ENCODE measurements at regions not wholly inside any gene's neighbourhood (a gene's known extent, or its start where the extent isn't known, plus 50 kb on each side); places are given as distances from the start of the nearest gene placed in this dataset.

DNA sequence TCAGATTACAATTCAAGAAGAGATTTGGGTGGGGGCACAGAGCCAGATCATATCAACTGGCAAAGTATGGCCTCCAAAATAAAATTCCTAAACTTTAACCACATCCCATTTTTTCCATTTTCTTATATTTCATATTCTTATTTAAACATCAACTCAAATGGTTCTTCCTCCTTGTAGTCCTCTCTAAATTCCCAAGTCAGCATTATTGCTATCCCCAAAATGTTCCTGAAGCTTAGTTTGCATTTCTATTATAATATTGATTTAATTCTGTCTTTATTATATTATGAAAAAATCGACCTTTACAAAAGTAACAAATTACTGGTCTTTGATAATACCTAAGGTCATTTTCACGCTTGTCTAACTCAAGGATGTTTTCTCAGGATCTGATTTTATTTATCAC lies 67.5 kb downstream of the NPY1R start:
- no peak overlapping the region for H3K4me3 Mint-ChIP-seq (ENCODE audit: unreplicated experiment)
- TF ChIP-seq, protein P1, sequence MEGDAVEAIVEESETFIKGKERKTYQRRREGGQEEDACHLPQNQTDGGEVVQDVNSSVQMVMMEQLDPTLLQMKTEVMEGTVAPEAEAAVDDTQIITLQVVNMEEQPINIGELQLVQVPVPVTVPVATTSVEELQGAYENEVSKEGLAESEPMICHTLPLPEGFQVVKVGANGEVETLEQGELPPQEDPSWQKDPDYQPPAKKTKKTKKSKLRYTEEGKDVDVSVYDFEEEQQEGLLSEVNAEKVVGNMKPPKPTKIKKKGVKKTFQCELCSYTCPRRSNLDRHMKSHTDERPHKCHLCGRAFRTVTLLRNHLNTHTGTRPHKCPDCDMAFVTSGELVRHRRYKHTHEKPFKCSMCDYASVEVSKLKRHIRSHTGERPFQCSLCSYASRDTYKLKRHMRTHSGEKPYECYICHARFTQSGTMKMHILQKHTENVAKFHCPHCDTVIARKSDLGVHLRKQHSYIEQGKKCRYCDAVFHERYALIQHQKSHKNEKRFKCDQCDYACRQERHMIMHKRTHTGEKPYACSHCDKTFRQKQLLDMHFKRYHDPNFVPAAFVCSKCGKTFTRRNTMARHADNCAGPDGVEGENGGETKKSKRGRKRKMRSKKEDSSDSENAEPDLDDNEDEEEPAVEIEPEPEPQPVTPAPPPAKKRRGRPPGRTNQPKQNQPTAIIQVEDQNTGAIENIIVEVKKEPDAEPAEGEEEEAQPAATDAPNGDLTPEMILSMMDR (IDR thresholded peaks at IDR 0.05): no peak

DNA sequence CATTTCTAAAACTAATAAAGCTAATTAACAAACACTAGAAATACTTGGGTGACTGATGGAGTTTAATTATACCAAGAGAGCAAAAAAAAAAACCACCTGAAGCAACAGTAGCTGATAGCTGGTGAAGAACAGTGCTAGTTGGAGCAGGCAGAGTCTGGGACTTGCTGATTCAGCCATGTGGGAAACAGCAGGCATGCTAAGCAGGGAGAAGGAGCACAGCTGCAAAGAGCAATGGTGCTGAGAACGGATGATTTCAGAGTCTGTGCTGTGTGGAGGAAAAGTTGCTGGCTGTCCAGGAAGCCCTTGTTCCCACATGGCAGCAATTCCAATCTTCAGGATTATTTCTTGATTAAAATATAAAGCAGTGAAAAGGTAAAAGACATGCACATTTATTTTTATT lies 68.8 kb downstream of the NPY1R start:
- Mint-ChIP-seq H3K4me1 (ENCODE audit: low read depth) (no peaks in the 10 kb centered on the region), H3K27me3 (ENCODE audit: low read depth) (no peaks in the 10 kb centered on the region), H3K36me3 (ENCODE audit: low read depth) (no peaks in the 10 kb centered on the region), H3K4me3 (ENCODE audit: unreplicated experiment) (no peak overlapping the region), H3K9me3 (ENCODE audit: low read depth) (no peaks in the 10 kb centered on the region), H3K27ac (ENCODE audit: unreplicated experiment) (no peak overlapping the region)
- TF ChIP-seq, protein P1 (IDR thresholded peaks at IDR 0.05): no peak
- DNase-seq (ENCODE audit: low spot score): no peak

More for the DNA sequence above, 67.5 kb downstream of the NPY1R start:
- Mint-ChIP-seq H3K36me3 (ENCODE audit: low read depth) (no peaks in the 10 kb centered on the region), H3K27me3 (ENCODE audit: low read depth) (no peaks in the 10 kb centered on the region), H3K9me3 (ENCODE audit: low read depth) (no peaks in the 10 kb centered on the region), H3K27ac (ENCODE audit: unreplicated experiment) (no peak overlapping the region), H3K4me1 (ENCODE audit: low read depth) (no peaks in the 10 kb centered on the region)
- no peak for DNase-seq (ENCODE audit: low spot score)

DNA sequence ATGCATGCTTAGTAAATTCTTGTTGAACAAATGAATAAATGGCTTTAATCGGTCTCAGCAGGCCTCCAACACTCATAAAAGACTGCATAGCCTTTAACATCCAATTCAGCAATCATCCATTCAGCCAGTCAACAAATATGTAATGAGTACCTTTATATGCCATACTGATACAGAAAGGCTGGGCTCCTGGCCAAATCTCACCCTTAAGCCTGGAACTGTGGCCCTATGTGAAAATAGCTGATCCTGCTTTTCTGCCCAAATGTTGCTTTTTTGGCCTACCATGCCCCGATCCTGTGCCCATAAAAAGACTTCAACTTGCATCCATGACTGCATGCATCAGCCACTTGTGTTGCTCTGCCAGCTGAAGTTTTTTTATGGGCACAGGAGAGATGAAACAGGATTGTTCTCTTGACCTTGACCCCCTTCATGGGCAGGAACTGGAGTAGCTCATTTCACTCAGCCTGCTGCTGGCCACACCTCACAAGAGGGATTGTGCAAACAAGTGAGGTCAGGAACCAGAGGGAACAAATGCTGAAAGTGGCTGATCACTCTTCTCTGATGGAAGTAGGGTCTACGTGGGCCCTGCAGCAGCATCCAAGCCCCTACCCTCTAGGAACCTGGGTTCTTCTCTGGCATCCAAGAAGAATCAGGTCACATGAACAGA lies 75.6 kb downstream of the NPY1R start:
- Mint-ChIP-seq H3K9me3 (ENCODE audit: low read depth) (no peaks in the 10 kb centered on the region), H3K4me1 (ENCODE audit: low read depth) (no peaks in the 10 kb centered on the region), H3K27ac (ENCODE audit: unreplicated experiment) (no peak overlapping the region), H3K36me3 (ENCODE audit: low read depth) (no peaks in the 10 kb centered on the region), H3K4me3 (ENCODE audit: unreplicated experiment) (no peak overlapping the region), H3K27me3 (ENCODE audit: low read depth) (peaks cover 13% of the 10 kb centered on the region)
- TF ChIP-seq, protein P1 (IDR thresholded peaks at IDR 0.05): no peak
- no peak for DNase-seq (ENCODE audit: low spot score)

DNA sequence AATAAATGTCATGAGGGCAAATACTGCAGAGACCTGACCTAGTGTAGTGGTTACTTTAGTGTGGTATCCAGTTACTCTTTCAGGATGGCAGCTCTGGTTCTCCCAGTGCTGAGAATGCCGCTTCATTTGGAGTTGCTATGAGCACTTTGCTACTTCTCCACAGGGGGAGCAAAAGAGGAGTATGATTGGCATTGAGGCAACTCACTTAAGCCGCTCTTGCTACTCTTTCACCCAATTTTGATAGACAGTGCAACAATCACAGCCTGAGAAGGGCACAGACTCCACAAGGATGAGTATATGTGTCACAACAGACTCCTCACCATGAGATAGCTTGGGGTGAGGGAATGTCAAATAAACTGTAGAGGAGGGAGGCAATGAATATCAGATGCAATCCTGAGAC lies 81.2 kb downstream of the NPY1R start:
- DNase-seq (ENCODE audit: low spot score): no peak
- no peak overlapping the region for H3K4me3 Mint-ChIP-seq (ENCODE audit: unreplicated experiment)
- peaks cover 5% of the 10 kb centered on the region for H3K9me3 Mint-ChIP-seq (ENCODE audit: low read depth)
- H3K27ac Mint-ChIP-seq (ENCODE audit: unreplicated experiment): no peak overlapping the region
- H3K36me3 Mint-ChIP-seq (ENCODE audit: low read depth): no peaks in the 10 kb centered on the region
- H3K27me3 Mint-ChIP-seq (ENCODE audit: low read depth): peaks cover 10% of the 10 kb centered on the region
- TF ChIP-seq, protein P1 (IDR thresholded peaks at IDR 0.05): peak; percentile 19
- H3K4me1 Mint-ChIP-seq (ENCODE audit: low read depth): no peaks in the 10 kb centered on the region

DNA sequence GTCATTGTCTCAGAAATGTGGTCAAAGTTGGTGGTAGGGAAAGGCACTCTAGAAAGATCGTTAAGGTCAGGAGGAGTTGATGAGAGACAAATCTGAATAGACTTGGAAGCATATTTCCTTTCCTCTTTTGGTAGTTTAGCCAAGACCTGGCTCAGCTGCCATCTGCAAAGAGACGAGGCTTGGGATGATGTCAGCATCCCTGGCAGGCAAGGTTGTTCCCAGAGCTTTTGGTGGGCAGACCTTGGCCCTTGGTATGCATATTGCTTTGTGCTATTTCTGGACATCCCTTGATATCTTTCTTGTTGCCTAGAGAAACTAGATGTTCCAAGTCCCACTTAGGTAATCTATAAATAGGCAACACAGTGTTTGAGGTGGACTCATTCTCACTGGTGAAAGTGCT lies 82.4 kb upstream of the NAF1 start:
- no peaks in the 10 kb centered on the region for H3K36me3 Mint-ChIP-seq (ENCODE audit: low read depth)
- peaks cover 5% of the 10 kb centered on the region for H3K9me3 Mint-ChIP-seq (ENCODE audit: low read depth)
- DNase-seq (ENCODE audit: low spot score): no peak
- TF ChIP-seq, protein P1 (IDR thresholded peaks at IDR 0.05): no peak
- H3K4me1 Mint-ChIP-seq (ENCODE audit: low read depth): no peaks in the 10 kb centered on the region
- H3K27ac Mint-ChIP-seq (ENCODE audit: unreplicated experiment): no peak overlapping the region
- H3K27me3 Mint-ChIP-seq (ENCODE audit: low read depth): peaks cover 13% of the 10 kb centered on the region
- no peak overlapping the region for H3K4me3 Mint-ChIP-seq (ENCODE audit: unreplicated experiment)
